ENCODE measurements at regions not wholly inside any gene's neighbourhood (a gene's known extent, or its start where the extent isn't known, plus 50 kb on each side); places are given as distances from the start of the nearest gene placed in this dataset.

GRCh38 chr6:33869826-33870423 is 66.1 kb upstream of the MLN start:
- no peak overlapping the region for H3K4me3 ChIP-seq (ENCODE audit: low read depth, low read length, poor library complexity, severe bottlenecking)
- no peaks in the 10 kb centered on the region for H3K9me3 ChIP-seq (ENCODE audit: low read length)
- H3K79me2 ChIP-seq (ENCODE audit: insufficient read depth, low read depth, low read length): no peaks in the 10 kb centered on the region
- H3K4me1 ChIP-seq (ENCODE audit: insufficient read depth, low read length, poor library complexity, severe bottlenecking): no peaks in the 10 kb centered on the region
- ChIA-PET CTCF (ENCODE audit: unreplicated experiment) (no interaction called here), POLR2A (interaction anchor here (0.6 kb wide), 1 partner anchor 143 kb away, joined by 3 read pairs; no protein-coding TSS in a partner anchor)
- H3K36me3 ChIP-seq (ENCODE audit: insufficient read depth, low read length): no peaks in the 10 kb centered on the region
- H2AFZ ChIP-seq (ENCODE audit: low read length): no peak overlapping the region
- H3K27ac ChIP-seq (ENCODE audit: low read depth, low read length, poor library complexity, severe bottlenecking): no peak overlapping the region
- TF ChIP-seq CTCF (conservative IDR thresholded peaks at IDR 0.05; ENCODE audit: low read length): no peak
- no peak for TF ChIP-seq EZH2phosphoT487 (IDR thresholded peaks at IDR 0.05; ENCODE audit: borderline replicate concordance, low read depth, low read length)
- no TSS peak for BruUV-seq (replicated peaks)
- intact Hi-C loops (cut with micrococcal nuclease; ENCODE audit: unreplicated experiment): no loop called here
- H3K4me2 ChIP-seq (ENCODE audit: low read length): no peak overlapping the region
- no peak for DNase-seq (ENCODE audit: low spot score)
- H3K9me2 ChIP-seq (ENCODE audit: insufficient read depth, low read length): no peaks in the 10 kb centered on the region
- no peaks in the 10 kb centered on the region for H4K20me1 ChIP-seq (ENCODE audit: insufficient read depth, low read length)

GRCh38 chr6:33869121-33869520 is 65.3 kb upstream of the MLN start:
- no TSS peak for BruUV-seq (replicated peaks)
- CTCF ChIA-PET (ENCODE audit: unreplicated experiment): interaction anchor here (0.9 kb wide), 1 partner anchor 81 kb away, joined by 3 read pairs; no protein-coding TSS in a partner anchor
- Histone ChIP-seq H3K4me2 (ENCODE audit: low read length) (no peak overlapping the region), H2AFZ (ENCODE audit: low read length) (no peak overlapping the region), H4K20me1 (ENCODE audit: insufficient read depth, low read length) (no peaks in the 10 kb centered on the region), H3K36me3 (ENCODE audit: insufficient read depth, low read length) (no peaks in the 10 kb centered on the region), H3K9me2 (ENCODE audit: insufficient read depth, low read length) (no peaks in the 10 kb centered on the region), H3K9me3 (ENCODE audit: low read length) (no peaks in the 10 kb centered on the region), H3K4me1 (ENCODE audit: insufficient read depth, low read length, poor library complexity, severe bottlenecking) (no peaks in the 10 kb centered on the region), H3K4me3 (ENCODE audit: low read depth, low read length, poor library complexity, severe bottlenecking) (no peak overlapping the region), H3K79me2 (ENCODE audit: insufficient read depth, low read depth, low read length) (no peaks in the 10 kb centered on the region), H3K27ac (ENCODE audit: low read depth, low read length, poor library complexity, severe bottlenecking) (no peak overlapping the region)
- intact Hi-C loops (cut with micrococcal nuclease; ENCODE audit: unreplicated experiment): no loop called here
- no peak for TF ChIP-seq CTCF (conservative IDR thresholded peaks at IDR 0.05; ENCODE audit: low read length)
- TF ChIP-seq EZH2phosphoT487 (IDR thresholded peaks at IDR 0.05; ENCODE audit: borderline replicate concordance, low read depth, low read length): no peak
- POLR2A ChIA-PET: no interaction called here
- DNase-seq (ENCODE audit: low spot score): no peak

GRCh38 chr6:33868141-33868540 is 64.3 kb upstream of the MLN start:
- no peaks in the 10 kb centered on the region for H3K36me3 ChIP-seq (ENCODE audit: insufficient read depth, low read length)
- H3K9me2 ChIP-seq (ENCODE audit: insufficient read depth, low read length): no peaks in the 10 kb centered on the region
- no peak overlapping the region for H3K27ac ChIP-seq (ENCODE audit: low read depth, low read length, poor library complexity, severe bottlenecking)
- BruUV-seq (replicated peaks): no TSS peak
- H3K79me2 ChIP-seq (ENCODE audit: insufficient read depth, low read depth, low read length): no peaks in the 10 kb centered on the region
- H3K9me3 ChIP-seq (ENCODE audit: low read length): no peaks in the 10 kb centered on the region
- ChIA-PET POLR2A (no interaction called here), CTCF (ENCODE audit: unreplicated experiment) (interaction anchor here (0.9 kb wide), 1 partner anchor 81 kb away, joined by 3 read pairs; no protein-coding TSS in a partner anchor)
- no peaks in the 10 kb centered on the region for H3K4me1 ChIP-seq (ENCODE audit: insufficient read depth, low read length, poor library complexity, severe bottlenecking)
- H3K4me2 ChIP-seq (ENCODE audit: low read length): no peak overlapping the region
- no peak for DNase-seq (ENCODE audit: low spot score)
- H3K4me3 ChIP-seq (ENCODE audit: low read depth, low read length, poor library complexity, severe bottlenecking): no peak overlapping the region
- H2AFZ ChIP-seq (ENCODE audit: low read length): no peak overlapping the region
- no peaks in the 10 kb centered on the region for H4K20me1 ChIP-seq (ENCODE audit: insufficient read depth, low read length)
- TF ChIP-seq EZH2phosphoT487 (IDR thresholded peaks at IDR 0.05; ENCODE audit: borderline replicate concordance, low read depth, low read length) (no peak), CTCF (conservative IDR thresholded peaks at IDR 0.05; ENCODE audit: low read length) (no peak)
- intact Hi-C loops (cut with micrococcal nuclease; ENCODE audit: unreplicated experiment): no loop called here
